Prostate gland (tissue), 2 donors: ENCODE measurements at regions not wholly inside any gene's neighbourhood (a gene's known extent, or its start where the extent isn't known, plus 50 kb on each side); places are given as distances from the start of the nearest gene placed in this dataset.

Experiments used
- CTCF ChIP-seq, 4 experiments: fragments of 200-600 bp in 2 of 4; fragments of 450-650 bp in 2 of 4; sonication (generic) in 2 of 4; IDR thresholded peaks; 1 replicate in 3 of 4; 2 replicates in 1 of 4; pipeline ENCODE4 v1.5.1; 2016 to 2019; ENCODE audit warnings: antibody characterized with exemption in 4 of 4, mild to moderate bottlenecking in 2 of 4, moderate library complexity in 2 of 4
- POLR2AphosphoS5 ChIP-seq: sonication (generic); formaldehyde crosslinking; IDR thresholded peaks from one replicate; pipeline ENCODE4 v1.6.1; 2017; ENCODE audit warnings: antibody characterized with exemption

DNA sequence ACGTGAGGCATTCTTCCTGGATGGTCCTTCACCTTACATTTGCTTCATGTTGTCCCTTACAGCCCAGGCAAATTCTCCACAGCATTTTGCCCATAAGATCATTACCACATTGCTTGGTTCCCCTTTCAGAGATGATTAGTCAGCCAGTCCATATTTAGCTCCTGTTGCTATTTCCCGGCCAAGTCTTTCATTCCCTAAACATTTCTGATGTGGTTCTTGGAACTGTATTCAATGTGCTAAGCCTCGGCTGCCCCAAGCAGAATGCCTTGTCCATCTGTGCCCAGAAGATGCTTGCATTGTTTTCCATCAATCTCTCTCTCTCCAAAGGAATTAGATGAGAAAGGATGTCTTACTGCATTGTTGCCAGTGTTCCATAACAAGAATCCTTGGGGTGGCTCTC, 420.9 kb upstream of the CAMK1G start:
- TF ChIP-seq POLR2AphosphoS5: no peak
- TF ChIP-seq CTCF (IDR thresholded peaks at IDR 0.05): no peak
